Activated CD8-positive, alpha-beta memory T cell treated with anti-CD3 and anti-CD28 coated beads, Interleukin-2, amount 50 U/mL, for 4 hours (primary cell): ENCODE measurements at regions not wholly inside any gene's neighbourhood (a gene's known extent, or its start where the extent isn't known, plus 50 kb on each side); places are given as distances from the start of the nearest gene placed in this dataset.

Source experiments
- DNase-seq: peaks from one replicate; pipeline ENCODE4 v3.0.0-alpha.2; 2020

GRCh38 chr13:109393045-109393444 is 393.3 kb downstream of the IRS2 start:
- DNase-seq: no peak

GRCh38 chr13:109390391-109390790 is 396.0 kb downstream of the IRS2 start:
- no peak for DNase-seq

GRCh38 chr13:109389892-109390345 is 396.5 kb downstream of the IRS2 start:
- DNase-seq: no peak

GRCh38 chr13:109389456-109389855 is 396.9 kb downstream of the IRS2 start:
- DNase-seq: no peak

- DNase-seq: no peak
These were observed 398.9 kb downstream of the IRS2 start for GRCh38 chr13:109387471-109387870.

GRCh38 chr13:109385242-109385560 is 401.2 kb downstream of the IRS2 start:
- no peak for DNase-seq

GRCh38 chr13:109384491-109385241 is 401.7 kb downstream of the IRS2 start:
- DNase-seq: no peak

- no peak for DNase-seq
These were observed 402.7 kb downstream of the IRS2 start for GRCh38 chr13:109383683-109384082.

- DNase-seq: no peak
These were observed 404.7 kb downstream of the IRS2 start for GRCh38 chr13:109381546-109382180.

- DNase-seq: no peak
These were observed 405.9 kb downstream of the IRS2 start for GRCh38 chr13:109380457-109380856.

GRCh38 chr13:109379930-109380329 is 406.5 kb downstream of the IRS2 start:
- no peak for DNase-seq

- DNase-seq: no peak
These were observed 409.4 kb downstream of the IRS2 start for GRCh38 chr13:109376936-109377335.

GRCh38 chr13:109374609-109375200 is 411.7 kb downstream of the IRS2 start:
- no peak for DNase-seq

- no peak for DNase-seq
These were observed 413.7 kb downstream of the IRS2 start for GRCh38 chr13:109372666-109373065.

GRCh38 chr13:109371066-109371465 is 415.3 kb downstream of the IRS2 start:
- no peak for DNase-seq

GRCh38 chr13:109370496-109370895 is 415.9 kb downstream of the IRS2 start:
- no peak for DNase-seq

- DNase-seq: no peak
These were observed 416.9 kb downstream of the IRS2 start for GRCh38 chr13:109369353-109370052.

- no peak for DNase-seq
These were observed 418.2 kb downstream of the IRS2 start for GRCh38 chr13:109368230-109368629.

GRCh38 chr13:109366525-109366924 is 419.9 kb downstream of the IRS2 start:
- no peak for DNase-seq

- DNase-seq: no peak
These were observed 423.0 kb downstream of the IRS2 start for GRCh38 chr13:109363431-109363830.

GRCh38 chr13:109362616-109363015 is 423.8 kb downstream of the IRS2 start:
- no peak for DNase-seq

- no peak for DNase-seq
These were observed 424.7 kb downstream of the IRS2 start for GRCh38 chr13:109361562-109362289.
